ENCODE measurements at regions not wholly inside any gene's neighbourhood (a gene's known extent, or its start where the extent isn't known, plus 50 kb on each side); places are given as distances from the start of the nearest gene placed in this dataset.

GRCh38 chr2:205925373-205926337, 160.3 kb downstream of the INO80D start:
- peak; percentile 83 for TF ChIP-seq CTCF (IDR thresholded peaks at IDR 0.05; ENCODE audit: low read length, missing control alignments)
- peak overlapping the region; percentile 34 for H3K4me3 ChIP-seq (replicated peaks; ENCODE audit: low read depth, low read length)
- peak; percentile 78 for DNase-seq (ENCODE audit: low read depth)

- TF ChIP-seq CTCF (IDR thresholded peaks at IDR 0.05; ENCODE audit: low read length, missing control alignments), result no peak
- no peak for DNase-seq (ENCODE audit: low read depth)
- H3K4me3 ChIP-seq (replicated peaks; ENCODE audit: low read depth, low read length), result no peak overlapping the region
Observed at GRCh38 chr2:205924676-205925075, 161.3 kb downstream of the INO80D start.

- H3K4me3 ChIP-seq (replicated peaks; ENCODE audit: low read depth, low read length), result no peak overlapping the region
- TF ChIP-seq CTCF (IDR thresholded peaks at IDR 0.05; ENCODE audit: low read length, missing control alignments), result no peak
- DNase-seq (ENCODE audit: low read depth), result no peak
Observed at GRCh38 chr2:205915130-205915524, 170.8 kb downstream of the INO80D start.

- DNase-seq (ENCODE audit: low read depth), result no peak
- no peak overlapping the region for H3K4me3 ChIP-seq (replicated peaks; ENCODE audit: low read depth, low read length)
- no peak for TF ChIP-seq CTCF (IDR thresholded peaks at IDR 0.05; ENCODE audit: low read length, missing control alignments)
Observed at GRCh38 chr2:205914213-205915129, 171.5 kb downstream of the INO80D start.

GRCh38 chr2:205913668-205914067, 172.3 kb downstream of the INO80D start:
- no peak for TF ChIP-seq CTCF (IDR thresholded peaks at IDR 0.05; ENCODE audit: low read length, missing control alignments)

GRCh38 chr2:205911306-205911705, 174.7 kb downstream of the INO80D start:
- no peak overlapping the region for H3K4me3 ChIP-seq (replicated peaks; ENCODE audit: low read depth, low read length)
- no peak for TF ChIP-seq CTCF (IDR thresholded peaks at IDR 0.05; ENCODE audit: low read length, missing control alignments)
- no peak for DNase-seq (ENCODE audit: low read depth)

More at GRCh38 chr2:205913668-205914067, 172.3 kb downstream of the INO80D start:
- DNase-seq (ENCODE audit: low read depth), result no peak
- H3K4me3 ChIP-seq (replicated peaks; ENCODE audit: low read depth, low read length), result no peak overlapping the region
